ENCODE measurements at regions not wholly inside any gene's neighbourhood (a gene's known extent, or its start where the extent isn't known, plus 50 kb on each side); places are given as distances from the start of the nearest gene placed in this dataset.

DNA sequence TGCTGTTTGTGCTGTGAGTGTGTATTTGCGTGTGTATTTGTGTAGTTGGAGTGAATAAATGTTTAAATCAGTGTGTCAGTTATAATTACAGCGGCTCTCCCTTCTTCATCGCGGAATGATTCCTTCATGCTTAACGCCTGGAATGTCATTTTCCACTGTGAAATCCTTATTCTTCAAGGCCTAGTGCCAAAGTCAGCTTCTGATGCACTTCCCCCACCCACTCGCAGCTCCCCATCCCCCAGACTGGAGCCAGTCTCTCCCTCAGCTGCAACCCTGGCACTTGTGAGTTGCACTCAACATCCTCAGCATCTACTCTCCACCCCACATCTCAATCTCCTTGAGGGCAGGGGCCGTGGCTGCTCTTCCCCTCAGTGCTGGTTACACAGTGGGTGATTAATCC, 583.0 kb downstream of the BCOR start:
- Histone ChIP-seq H3K18ac (ENCODE audit: low read depth in 1 of 2, low read length in 2 of 2) (no peak overlapping the region), H3K4me1 (ENCODE audit: control insufficient read depth, insufficient read depth, low read depth, low read length) (no peaks in the 10 kb centered on the region), H2AK5ac (ENCODE audit: low read length, severe bottlenecking) (no peak overlapping the region), H3K9ac (ENCODE audit: low read length) (no peak overlapping the region), H3K79me1 (replicated peaks; ENCODE audit: low read length, poor library complexity, severe bottlenecking) (no peaks in the 10 kb centered on the region), H2BK5ac (ENCODE audit: low read depth, low read length, poor library complexity, severe bottlenecking) (no peak overlapping the region), H4K8ac (ENCODE audit: low read length) (no peak overlapping the region), H3K27me3 (ENCODE audit: control insufficient read depth in 1 of 2, insufficient read depth in 1 of 2, low read length in 2 of 2) (peaks cover 4 to 56% of the 10 kb centered on the region in 2 experiments), H3K4me3 (ENCODE audit: insufficient read depth in 1 of 2, low read depth in 1 of 2, low read length in 2 of 2) (no peak overlapping the region), H3K23ac (ENCODE audit: low read length in 2 of 2) (no peak overlapping the region), H2BK120ac (ENCODE audit: low read depth, low read length) (no peak overlapping the region), H3K14ac (ENCODE audit: low read length in 2 of 2) (no peak overlapping the region), H3K4me2 (ENCODE audit: low read length, poor library complexity, severe bottlenecking) (no peak overlapping the region), H3K4ac (ENCODE audit: low read depth in 1 of 2, low read length in 2 of 2) (no peak overlapping the region), H3K36me3 (ENCODE audit: control insufficient read depth in 1 of 2, insufficient read depth in 2 of 2, low read depth in 1 of 2, low read length in 2 of 2) (no peaks in the 10 kb centered on the region), H3K27ac (ENCODE audit: low read length, poor library complexity, severe bottlenecking) (no peak overlapping the region), H2BK12ac (ENCODE audit: low read length in 2 of 2) (no peak overlapping the region), H2AFZ (ENCODE audit: low read depth, low read length) (no peak overlapping the region), H3K9me3 (ENCODE audit: control insufficient read depth, low read length) (peaks cover 13% of the 10 kb centered on the region), H4K91ac (ENCODE audit: low read length) (no peak overlapping the region), H2BK15ac (ENCODE audit: low read depth, poor library complexity, severe bottlenecking) (no peak overlapping the region)
- DNase-seq = no peak
- WGBS = 85% methylated on average over 6 of the region's 7 CpGs

DNA sequence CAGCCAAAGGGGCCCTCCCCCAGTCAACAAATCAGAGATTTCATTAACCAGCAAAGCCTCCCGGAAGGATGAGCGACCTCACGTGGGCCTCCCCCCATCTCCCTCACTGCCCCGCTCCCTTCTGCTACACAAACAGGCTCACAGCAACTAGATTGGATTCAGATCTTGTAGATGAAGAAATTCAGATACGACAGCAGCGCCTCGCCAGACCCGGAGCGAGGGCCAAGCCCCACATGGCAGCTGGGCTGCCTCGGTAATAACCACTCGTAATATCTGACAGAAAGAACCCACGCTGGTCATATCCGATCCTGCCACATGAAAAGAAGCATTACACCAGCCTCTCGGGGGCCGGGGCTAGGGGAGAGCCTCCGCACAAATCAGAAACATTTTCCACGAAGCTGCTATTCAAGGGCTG, 581.3 kb downstream of the BCOR start:
- H3K9me3 ChIP-seq (ENCODE audit: control insufficient read depth, low read length) = no peaks in the 10 kb centered on the region
- H3K4me3 ChIP-seq (ENCODE audit: insufficient read depth in 1 of 2, low read depth in 1 of 2, low read length in 2 of 2) = no peak overlapping the region
- no peak overlapping the region for H2AK5ac ChIP-seq (ENCODE audit: low read length, severe bottlenecking)
- H2BK15ac ChIP-seq (ENCODE audit: low read depth, poor library complexity, severe bottlenecking) = no peak overlapping the region
- no peaks in the 10 kb centered on the region for H3K4me1 ChIP-seq (ENCODE audit: control insufficient read depth, insufficient read depth, low read depth, low read length)
- H3K4ac ChIP-seq (ENCODE audit: low read depth in 1 of 2, low read length in 2 of 2) = no peak overlapping the region
- no peak overlapping the region for H3K27ac ChIP-seq (ENCODE audit: low read length, poor library complexity, severe bottlenecking)
- no peak overlapping the region for H4K8ac ChIP-seq (ENCODE audit: low read length)
- H3K18ac ChIP-seq (ENCODE audit: low read depth in 1 of 2, low read length in 2 of 2) = no peak overlapping the region
- H2BK5ac ChIP-seq (ENCODE audit: low read depth, low read length, poor library complexity, severe bottlenecking) = no peak overlapping the region
- 86% methylated on average over 17 of the region's 17 CpGs for WGBS
- no peaks in the 10 kb centered on the region for H3K36me3 ChIP-seq (ENCODE audit: control insufficient read depth in 1 of 2, insufficient read depth in 2 of 2, low read depth in 1 of 2, low read length in 2 of 2)
- no peak overlapping the region for H3K4me2 ChIP-seq (ENCODE audit: low read length, poor library complexity, severe bottlenecking)
- no peak for DNase-seq
- H2BK120ac ChIP-seq (ENCODE audit: low read depth, low read length) = no peak overlapping the region
- H2BK12ac ChIP-seq (ENCODE audit: low read length in 2 of 2) = no peak overlapping the region
- no peak overlapping the region for H3K9ac ChIP-seq (ENCODE audit: low read length)
- peaks cover 4 to 62% of the 10 kb centered on the region in 2 experiments for H3K27me3 ChIP-seq (ENCODE audit: control insufficient read depth in 1 of 2, insufficient read depth in 1 of 2, low read length in 2 of 2)
- H3K79me1 ChIP-seq (replicated peaks; ENCODE audit: low read length, poor library complexity, severe bottlenecking) = no peaks in the 10 kb centered on the region
- no peak overlapping the region for H3K23ac ChIP-seq (ENCODE audit: low read length in 2 of 2)
- no peak overlapping the region for H2AFZ ChIP-seq (ENCODE audit: low read depth, low read length)
- H4K91ac ChIP-seq (ENCODE audit: low read length) = no peak overlapping the region
- no peak overlapping the region for H3K14ac ChIP-seq (ENCODE audit: low read length in 2 of 2)

DNA sequence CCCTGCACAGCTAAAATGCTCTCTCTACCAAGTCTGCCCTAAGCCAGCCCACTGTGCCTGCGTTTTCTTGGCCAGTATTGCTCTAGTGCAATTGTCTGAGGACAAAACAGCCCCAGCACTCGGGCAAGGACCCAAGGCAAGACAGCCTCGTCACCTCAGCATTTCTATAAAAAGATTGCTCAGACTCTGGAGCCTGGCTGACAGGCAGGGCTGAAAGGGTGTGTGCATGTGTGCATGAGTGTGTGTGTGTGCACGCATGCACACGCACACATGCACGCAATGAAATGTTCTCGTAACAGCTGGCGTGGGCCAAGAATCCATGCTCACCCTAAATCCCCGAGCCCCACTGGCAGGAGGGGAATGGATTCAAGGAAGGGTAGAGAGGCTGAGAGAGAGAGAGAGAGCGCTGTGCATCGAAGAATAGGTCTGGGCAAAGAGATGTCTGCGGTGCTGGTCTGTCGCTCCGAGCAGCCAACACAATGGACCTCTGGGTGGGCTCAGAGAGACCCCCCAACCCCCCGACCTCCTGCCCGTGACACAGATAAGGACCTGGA, 579.2 kb downstream of the BCOR start:
- Histone ChIP-seq H3K27ac (ENCODE audit: low read length, poor library complexity, severe bottlenecking) (no peak overlapping the region), H3K4ac (ENCODE audit: low read depth in 1 of 2, low read length in 2 of 2) (no peak overlapping the region), H2BK12ac (ENCODE audit: low read length in 2 of 2) (no peak overlapping the region), H3K23ac (ENCODE audit: low read length in 2 of 2) (no peak overlapping the region), H2BK5ac (ENCODE audit: low read depth, low read length, poor library complexity, severe bottlenecking) (no peak overlapping the region), H3K9ac (ENCODE audit: low read length) (peak overlapping the region; percentile 36), H3K9me3 (ENCODE audit: control insufficient read depth, low read length) (peaks cover 7% of the 10 kb centered on the region), H3K27me3 (ENCODE audit: control insufficient read depth in 1 of 2, insufficient read depth in 1 of 2, low read length in 2 of 2) (peaks cover 4 to 50% of the 10 kb centered on the region in 2 experiments), H2AFZ (ENCODE audit: low read depth, low read length) (no peak overlapping the region), H3K79me1 (replicated peaks; ENCODE audit: low read length, poor library complexity, severe bottlenecking) (no peaks in the 10 kb centered on the region), H3K36me3 (ENCODE audit: control insufficient read depth in 1 of 2, insufficient read depth in 2 of 2, low read depth in 1 of 2, low read length in 2 of 2) (no peaks in the 10 kb centered on the region), H2BK15ac (ENCODE audit: low read depth, poor library complexity, severe bottlenecking) (no peak overlapping the region), H3K4me3 (ENCODE audit: insufficient read depth in 1 of 2, low read depth in 1 of 2, low read length in 2 of 2) (peak overlapping the region in 1 of 2 experiments; percentile 37), H3K4me1 (ENCODE audit: control insufficient read depth, insufficient read depth, low read depth, low read length) (no peaks in the 10 kb centered on the region), H3K18ac (ENCODE audit: low read depth in 1 of 2, low read length in 2 of 2) (no peak overlapping the region), H2AK5ac (ENCODE audit: low read length, severe bottlenecking) (no peak overlapping the region), H3K4me2 (ENCODE audit: low read length, poor library complexity, severe bottlenecking) (no peak overlapping the region), H2BK120ac (ENCODE audit: low read depth, low read length) (no peak overlapping the region), H4K91ac (ENCODE audit: low read length) (no peak overlapping the region), H3K14ac (ENCODE audit: low read length in 2 of 2) (no peak overlapping the region), H4K8ac (ENCODE audit: low read length) (peak overlapping the region; percentile 15)
- 86% methylated on average over 15 of the region's 16 CpGs for WGBS
- no peak for DNase-seq

GRCh38 chrX:39519030-39519488, 578.7 kb downstream of the BCOR start:
- Histone ChIP-seq H2AK5ac (ENCODE audit: low read length, severe bottlenecking) (no peak overlapping the region), H3K79me1 (replicated peaks; ENCODE audit: low read length, poor library complexity, severe bottlenecking) (no peaks in the 10 kb centered on the region), H3K23ac (ENCODE audit: low read length in 2 of 2) (no peak overlapping the region), H2BK120ac (ENCODE audit: low read depth, low read length) (no peak overlapping the region), H2BK12ac (ENCODE audit: low read length in 2 of 2) (no peak overlapping the region), H3K18ac (ENCODE audit: low read depth in 1 of 2, low read length in 2 of 2) (no peak overlapping the region), H3K4me2 (ENCODE audit: low read length, poor library complexity, severe bottlenecking) (no peak overlapping the region), H2BK5ac (ENCODE audit: low read depth, low read length, poor library complexity, severe bottlenecking) (no peak overlapping the region), H3K9me3 (ENCODE audit: control insufficient read depth, low read length) (peaks cover 12% of the 10 kb centered on the region), H4K8ac (ENCODE audit: low read length) (no peak overlapping the region), H3K27me3 (ENCODE audit: control insufficient read depth in 1 of 2, insufficient read depth in 1 of 2, low read length in 2 of 2) (peaks cover 4 to 45% of the 10 kb centered on the region in 2 experiments), H3K4me1 (ENCODE audit: control insufficient read depth, insufficient read depth, low read depth, low read length) (no peaks in the 10 kb centered on the region), H3K27ac (ENCODE audit: low read length, poor library complexity, severe bottlenecking) (no peak overlapping the region), H3K4me3 (ENCODE audit: insufficient read depth in 1 of 2, low read depth in 1 of 2, low read length in 2 of 2) (peak overlapping the region in 1 of 2 experiments; percentile 37), H3K14ac (ENCODE audit: low read length in 2 of 2) (no peak overlapping the region), H3K9ac (ENCODE audit: low read length) (peak overlapping the region; percentile 36), H3K36me3 (ENCODE audit: control insufficient read depth in 1 of 2, insufficient read depth in 2 of 2, low read depth in 1 of 2, low read length in 2 of 2) (no peaks in the 10 kb centered on the region), H2AFZ (ENCODE audit: low read depth, low read length) (no peak overlapping the region), H4K91ac (ENCODE audit: low read length) (no peak overlapping the region), H2BK15ac (ENCODE audit: low read depth, poor library complexity, severe bottlenecking) (no peak overlapping the region), H3K4ac (ENCODE audit: low read depth in 1 of 2, low read length in 2 of 2) (no peak overlapping the region)
- WGBS = 81% methylated on average over 19 of the region's 19 CpGs
- no peak for DNase-seq
